Activated CD4-positive, alpha-beta memory T cell treated with anti-CD3 and anti-CD28 coated beads for 36 hours (primary cell): ENCODE measurements at regions not wholly inside any gene's neighbourhood (a gene's known extent, or its start where the extent isn't known, plus 50 kb on each side); places are given as distances from the start of the nearest gene placed in this dataset.

Experiments
- CTCF ChIA-PET: fragments of 350-600 bp; sonication (Branson Sonifier 250); formaldehyde crosslinking; loops from one replicate; lab custom pipeline; 2021; ENCODE audit warnings: antibody characterized with exemption, inconsistent platforms; lab: Charles Lee
- POLR2A ChIA-PET: fragments of 350-600 bp; sonication (Branson Sonifier 250); formaldehyde crosslinking; loops from one replicate; lab custom pipeline; 2021; ENCODE audit warnings: antibody characterized with exemption; lab: Charles Lee
- DNase-seq: peaks from one replicate; pipeline ENCODE4 v3.0.0-alpha.2; 2020
- H3K27ac Mint-ChIP-seq: one replicate; pipeline ENCODE4 v1.8.0; 2021; ENCODE audit warnings: mixed read lengths
- H3K27me3 Mint-ChIP-seq: one replicate; pipeline ENCODE4 v1.8.0; 2021; ENCODE audit warnings: mixed read lengths
- H3K36me3 Mint-ChIP-seq: one replicate; pipeline ENCODE4 v1.8.0; 2021; ENCODE audit warnings: mixed read lengths
- H3K4me1 Mint-ChIP-seq: one replicate; pipeline ENCODE4 v1.8.0; 2021; ENCODE audit warnings: low read depth, mixed read lengths
- H3K4me3 Mint-ChIP-seq: one replicate; pipeline ENCODE4 v1.8.0; 2021; ENCODE audit warnings: mild to moderate bottlenecking, mixed read lengths
- H3K9me3 Mint-ChIP-seq: one replicate; pipeline ENCODE4 v1.8.0; 2021; ENCODE audit warnings: mixed read lengths
- intact Hi-C: fragments of 100-400 bp; cut with micrococcal nuclease; formaldehyde crosslinking; loops from one replicate; pipeline ENCODE4 v1.15.1; 2023

- Mint-ChIP-seq H3K4me3 (no peak overlapping the region), H3K27ac (no peak overlapping the region), H3K36me3 (no peaks in the 10 kb centered on the region), H3K27me3 (peaks cover 3% of the 10 kb centered on the region), H3K4me1 (no peaks in the 10 kb centered on the region), H3K9me3 (peaks cover 2% of the 10 kb centered on the region)
- intact Hi-C loops: no loop called here
- ChIA-PET POLR2A (no interaction called here), CTCF (no interaction called here)
- DNase-seq: no peak
Observed at GRCh38 chr20:60461993-60462392, 503.8 kb downstream of the CDH26 start.

- peaks cover 2% of the 10 kb centered on the region for H3K9me3 Mint-ChIP-seq
- no peak overlapping the region for H3K4me3 Mint-ChIP-seq
- DNase-seq: no peak
- H3K27me3 Mint-ChIP-seq: no peaks in the 10 kb centered on the region
- ChIA-PET CTCF (no interaction called here), POLR2A (no interaction called here)
- H3K27ac Mint-ChIP-seq: no peak overlapping the region
- no peaks in the 10 kb centered on the region for H3K36me3 Mint-ChIP-seq
- H3K4me1 Mint-ChIP-seq: no peaks in the 10 kb centered on the region
- intact Hi-C loops: no loop called here
Observed at GRCh38 chr20:60463798-60464197, 505.6 kb downstream of the CDH26 start.

DNA sequence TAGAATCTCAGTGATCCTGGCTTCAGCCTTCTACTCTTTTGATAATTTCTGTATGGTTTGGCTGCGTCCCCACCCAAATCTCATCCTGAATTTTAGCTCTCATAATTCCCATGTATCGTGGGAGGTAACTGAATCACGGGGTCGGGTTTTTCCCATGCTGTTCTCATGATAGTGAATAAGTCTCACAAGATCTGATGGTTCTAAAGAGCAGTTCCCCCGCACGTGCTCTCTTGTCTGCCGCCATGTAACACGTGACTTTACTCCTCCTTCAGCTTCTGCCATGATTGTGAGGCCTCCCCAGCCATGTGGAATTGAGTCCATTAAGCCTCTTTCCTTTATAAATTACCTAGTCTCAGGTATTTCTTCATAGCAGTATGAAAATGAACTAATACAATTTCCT lies 507.2 kb downstream of the CDH26 start:
- ChIA-PET CTCF (no interaction called here), POLR2A (no interaction called here)
- intact Hi-C loops: no loop called here
- H3K27ac Mint-ChIP-seq: no peak overlapping the region
- no peaks in the 10 kb centered on the region for H3K9me3 Mint-ChIP-seq
- no peaks in the 10 kb centered on the region for H3K4me1 Mint-ChIP-seq
- no peaks in the 10 kb centered on the region for H3K27me3 Mint-ChIP-seq
- DNase-seq: no peak
- H3K36me3 Mint-ChIP-seq: no peaks in the 10 kb centered on the region
- no peak overlapping the region for H3K4me3 Mint-ChIP-seq

GRCh38 chr20:60465993-60466686 lies 507.9 kb downstream of the CDH26 start:
- ChIA-PET POLR2A (no interaction called here), CTCF (no interaction called here)
- no peaks in the 10 kb centered on the region for H3K4me1 Mint-ChIP-seq
- no peak overlapping the region for H3K27ac Mint-ChIP-seq
- H3K27me3 Mint-ChIP-seq: no peaks in the 10 kb centered on the region
- H3K9me3 Mint-ChIP-seq: no peaks in the 10 kb centered on the region
- intact Hi-C loops: no loop called here
- no peak for DNase-seq
- no peaks in the 10 kb centered on the region for H3K36me3 Mint-ChIP-seq
- H3K4me3 Mint-ChIP-seq: no peak overlapping the region

GRCh38 chr20:60466687-60467022 lies 508.4 kb downstream of the CDH26 start:
- intact Hi-C loops: no loop called here
- no peaks in the 10 kb centered on the region for H3K36me3 Mint-ChIP-seq
- CTCF ChIA-PET: no interaction called here
- H3K27me3 Mint-ChIP-seq: no peaks in the 10 kb centered on the region
- DNase-seq: no peak
- POLR2A ChIA-PET: no interaction called here
- H3K4me3 Mint-ChIP-seq: no peak overlapping the region
- no peak overlapping the region for H3K27ac Mint-ChIP-seq
- H3K9me3 Mint-ChIP-seq: no peaks in the 10 kb centered on the region
- H3K4me1 Mint-ChIP-seq: no peaks in the 10 kb centered on the region

GRCh38 chr20:60467078-60467477 lies 508.9 kb downstream of the CDH26 start:
- DNase-seq: no peak
- CTCF ChIA-PET: no interaction called here

GRCh38 chr20:60467771-60468170 lies 509.5 kb downstream of the CDH26 start:
- no peak overlapping the region for H3K4me3 Mint-ChIP-seq
- CTCF ChIA-PET: no interaction called here
- H3K9me3 Mint-ChIP-seq: no peaks in the 10 kb centered on the region

More at GRCh38 chr20:60467078-60467477, 508.9 kb downstream of the CDH26 start:
- Mint-ChIP-seq H3K36me3 (no peaks in the 10 kb centered on the region), H3K4me3 (no peak overlapping the region), H3K27me3 (no peaks in the 10 kb centered on the region), H3K9me3 (no peaks in the 10 kb centered on the region), H3K27ac (no peak overlapping the region), H3K4me1 (no peaks in the 10 kb centered on the region)
- POLR2A ChIA-PET: no interaction called here
- intact Hi-C loops: no loop called here

DNA sequence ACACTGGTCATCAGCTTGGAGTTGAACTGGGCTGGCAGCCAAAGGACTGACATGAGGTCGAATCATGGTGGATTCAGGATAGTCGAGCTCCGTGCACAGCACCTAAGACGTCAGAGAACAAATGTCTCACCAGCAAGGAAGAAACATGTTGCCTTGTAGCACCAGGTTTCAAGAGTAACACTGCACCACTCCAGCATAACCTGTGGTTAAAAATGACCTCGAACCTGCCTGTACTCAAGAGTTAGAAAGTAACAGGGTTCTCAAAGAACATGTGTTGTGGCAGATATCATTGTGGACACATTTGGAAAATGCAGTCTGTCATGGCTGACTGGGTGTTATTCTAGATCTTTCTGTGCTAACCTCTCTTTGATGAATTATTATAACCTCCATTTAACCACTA lies 511.6 kb downstream of the CDH26 start:
- Mint-ChIP-seq H3K27me3 (no peaks in the 10 kb centered on the region), H3K27ac (no peak overlapping the region), H3K9me3 (no peaks in the 10 kb centered on the region), H3K36me3 (no peaks in the 10 kb centered on the region), H3K4me1 (no peaks in the 10 kb centered on the region), H3K4me3 (no peak overlapping the region)
- POLR2A ChIA-PET: no interaction called here
- intact Hi-C loops: no loop called here
- CTCF ChIA-PET: no interaction called here
- no peak for DNase-seq

More at GRCh38 chr20:60467771-60468170, 509.5 kb downstream of the CDH26 start:
- no peak overlapping the region for H3K27ac Mint-ChIP-seq
- intact Hi-C loops: no loop called here
- no peaks in the 10 kb centered on the region for H3K4me1 Mint-ChIP-seq
- POLR2A ChIA-PET: no interaction called here
- H3K27me3 Mint-ChIP-seq: no peaks in the 10 kb centered on the region
- no peaks in the 10 kb centered on the region for H3K36me3 Mint-ChIP-seq
- DNase-seq: no peak

- no peaks in the 10 kb centered on the region for H3K4me1 Mint-ChIP-seq
- H3K36me3 Mint-ChIP-seq: no peaks in the 10 kb centered on the region
- DNase-seq: no peak
- no peak overlapping the region for H3K27ac Mint-ChIP-seq
- no peak overlapping the region for H3K4me3 Mint-ChIP-seq
- intact Hi-C loops: no loop called here
- H3K9me3 Mint-ChIP-seq: no peaks in the 10 kb centered on the region
- ChIA-PET POLR2A (no interaction called here), CTCF (no interaction called here)
- no peaks in the 10 kb centered on the region for H3K27me3 Mint-ChIP-seq
Observed at GRCh38 chr20:60470366-60470765, 512.1 kb downstream of the CDH26 start.

DNA sequence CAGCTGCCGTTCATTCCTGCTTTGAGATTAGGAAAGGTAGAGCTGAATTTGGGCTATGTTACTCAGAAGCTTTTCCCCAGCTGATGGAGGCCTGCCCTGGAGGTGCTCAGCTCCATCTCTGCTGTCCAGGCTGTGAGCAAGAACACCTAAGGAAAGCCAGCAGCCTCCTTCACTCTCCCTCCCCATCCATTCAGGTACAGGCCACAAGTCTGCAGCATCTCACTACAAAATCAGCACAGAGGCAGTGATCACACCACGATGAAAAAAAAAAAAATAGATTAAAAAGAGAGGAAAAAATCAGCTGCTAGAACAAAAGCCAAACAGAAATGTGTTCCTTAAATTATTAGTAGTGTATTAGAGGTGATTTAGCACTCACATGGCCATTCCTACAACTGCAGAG lies 515.0 kb downstream of the CDH26 start:
- H3K27ac Mint-ChIP-seq: no peak overlapping the region
- no peak overlapping the region for H3K4me3 Mint-ChIP-seq
- ChIA-PET POLR2A (no interaction called here), CTCF (no interaction called here)
- no peaks in the 10 kb centered on the region for H3K9me3 Mint-ChIP-seq
- intact Hi-C loops: no loop called here
- no peaks in the 10 kb centered on the region for H3K4me1 Mint-ChIP-seq
- no peak for DNase-seq
- no peaks in the 10 kb centered on the region for H3K36me3 Mint-ChIP-seq
- peaks cover 1% of the 10 kb centered on the region for H3K27me3 Mint-ChIP-seq

GRCh38 chr20:60474385-60474910 lies 516.2 kb downstream of the CDH26 start:
- H3K27me3 Mint-ChIP-seq: peaks cover 1% of the 10 kb centered on the region
- ChIA-PET CTCF (no interaction called here), POLR2A (no interaction called here)
- no peak for DNase-seq
- H3K27ac Mint-ChIP-seq: no peak overlapping the region
- no peaks in the 10 kb centered on the region for H3K36me3 Mint-ChIP-seq
- no peak overlapping the region for H3K4me3 Mint-ChIP-seq
- H3K4me1 Mint-ChIP-seq: no peaks in the 10 kb centered on the region
- H3K9me3 Mint-ChIP-seq: no peaks in the 10 kb centered on the region
- intact Hi-C loops: no loop called here

GRCh38 chr20:60476045-60476444 lies 517.8 kb downstream of the CDH26 start:
- no peaks in the 10 kb centered on the region for H3K4me1 Mint-ChIP-seq
- no peak overlapping the region for H3K27ac Mint-ChIP-seq

DNA sequence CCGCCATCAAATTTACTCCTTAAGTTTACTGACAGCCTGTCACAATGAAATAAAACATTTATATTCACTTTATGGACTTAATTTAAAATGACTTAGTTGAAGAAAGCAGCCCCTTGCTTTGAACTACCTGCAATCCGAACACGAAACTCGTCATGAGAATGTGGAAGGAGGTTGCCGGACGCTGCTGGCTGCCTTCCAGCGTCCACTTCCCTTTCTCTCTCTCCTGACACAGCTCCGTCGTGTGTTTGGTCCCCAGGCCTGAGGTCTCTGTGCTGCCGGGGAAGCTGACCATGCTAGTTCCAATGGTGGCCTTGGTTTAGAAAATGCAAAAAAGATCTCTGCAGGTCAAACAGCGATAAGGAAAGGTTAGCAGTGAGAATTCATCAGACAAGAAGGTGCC lies 519.7 kb downstream of the CDH26 start:
- Mint-ChIP-seq H3K9me3 (no peaks in the 10 kb centered on the region), H3K27me3 (peaks cover 1% of the 10 kb centered on the region), H3K4me1 (no peaks in the 10 kb centered on the region), H3K36me3 (no peaks in the 10 kb centered on the region), H3K27ac (no peak overlapping the region), H3K4me3 (no peak overlapping the region)
- no peak for DNase-seq
- intact Hi-C loops: no loop called here
- ChIA-PET CTCF (no interaction called here), POLR2A (no interaction called here)

More at GRCh38 chr20:60476045-60476444, 517.8 kb downstream of the CDH26 start:
- no peak overlapping the region for H3K4me3 Mint-ChIP-seq
- intact Hi-C loops: no loop called here
- CTCF ChIA-PET: no interaction called here
- no peaks in the 10 kb centered on the region for H3K9me3 Mint-ChIP-seq
- no peaks in the 10 kb centered on the region for H3K36me3 Mint-ChIP-seq
- H3K27me3 Mint-ChIP-seq: peaks cover 1% of the 10 kb centered on the region
- no peak for DNase-seq
- POLR2A ChIA-PET: no interaction called here
